ENCODE measurements at regions not wholly inside any gene's neighbourhood (a gene's known extent, or its start where the extent isn't known, plus 50 kb on each side); places are given as distances from the start of the nearest gene placed in this dataset.

DNA sequence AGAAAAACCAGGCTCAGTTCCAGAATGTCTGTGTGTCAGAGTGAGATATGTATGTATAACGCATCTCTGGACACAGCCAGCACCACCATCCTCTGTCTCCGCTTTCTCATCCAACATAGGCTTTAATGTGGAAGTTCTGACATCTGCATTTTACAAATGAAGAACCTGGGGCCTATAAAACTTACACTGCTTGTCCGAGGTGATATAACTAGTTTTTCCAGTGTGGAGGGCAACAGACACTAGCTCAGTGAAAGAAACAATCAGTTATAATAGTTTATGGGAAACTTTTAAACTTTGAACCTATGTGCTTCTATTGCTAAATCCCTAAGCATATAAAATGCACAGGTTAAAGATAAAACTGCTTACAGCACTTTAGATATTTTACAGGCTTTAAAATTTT lies 208.7 kb downstream of the CRPPA start:
- no peak for DNase-seq

DNA sequence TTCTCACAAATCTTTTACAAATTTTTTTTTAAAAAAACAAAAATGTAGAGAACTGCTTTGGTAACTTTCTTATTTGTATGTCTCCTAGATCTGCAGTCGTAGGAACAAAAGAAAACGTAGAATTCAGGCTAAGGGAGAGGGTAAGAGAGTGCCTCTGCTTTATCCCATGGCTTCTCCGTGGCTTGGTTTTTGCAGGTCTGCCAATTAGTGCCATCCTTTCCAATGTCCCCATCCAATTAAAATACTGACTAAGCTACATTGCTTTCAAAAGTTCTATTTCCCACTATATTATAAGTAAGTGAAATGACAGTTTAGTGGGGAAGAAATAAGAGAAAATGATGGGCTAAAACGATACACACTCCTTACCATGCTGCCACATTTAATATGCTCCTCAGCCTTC lies 209.3 kb downstream of the CRPPA start:
- DNase-seq = no peak

DNA sequence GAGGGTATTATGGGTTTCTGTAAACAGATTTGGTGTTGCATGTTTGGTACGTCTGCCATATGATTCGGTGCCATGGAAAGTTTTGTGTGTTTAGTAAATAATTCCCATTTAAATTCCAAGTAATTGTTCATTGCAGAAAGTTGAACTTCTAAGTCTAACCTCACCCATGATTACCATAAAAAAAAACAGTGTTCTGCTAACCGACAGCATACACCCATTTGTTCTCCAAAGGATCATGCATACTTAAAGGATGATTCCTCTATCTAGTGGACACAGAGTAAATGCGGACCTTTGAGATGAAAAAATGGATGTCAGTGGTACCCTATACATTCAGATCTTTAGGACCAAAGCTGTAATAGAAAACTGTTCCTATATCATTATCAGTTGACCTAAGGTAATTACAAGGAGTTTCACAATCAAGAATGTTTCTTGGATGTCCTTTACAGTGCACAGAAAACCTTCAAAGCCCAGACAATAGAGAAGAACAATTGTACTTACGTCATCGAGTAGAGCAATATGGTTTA lies 209.9 kb downstream of the CRPPA start:
- DNase-seq = no peak

DNA sequence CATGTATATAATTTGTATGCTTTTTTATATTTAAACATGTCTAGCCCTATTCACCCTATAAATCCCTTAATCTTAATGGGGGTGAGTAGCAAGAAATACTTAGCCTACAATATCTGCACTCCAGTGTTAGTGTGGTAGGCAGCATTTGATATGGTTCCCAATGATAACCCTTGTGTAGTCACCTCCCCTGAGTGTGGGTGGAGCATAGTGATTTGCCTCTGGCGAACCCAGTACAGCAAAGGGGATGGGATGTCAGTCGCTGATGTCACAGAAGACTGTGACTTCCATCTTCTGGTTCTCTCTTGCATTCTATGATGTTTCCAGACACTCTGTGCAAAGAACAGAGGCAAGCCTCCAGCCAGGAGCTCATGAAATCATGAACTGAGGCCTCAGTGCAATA lies 211.2 kb downstream of the CRPPA start:
- DNase-seq = no peak

- DNase-seq = no peak
Measured at GRCh38 chr7:16207321-16207720, 214.0 kb downstream of the CRPPA start.

DNA sequence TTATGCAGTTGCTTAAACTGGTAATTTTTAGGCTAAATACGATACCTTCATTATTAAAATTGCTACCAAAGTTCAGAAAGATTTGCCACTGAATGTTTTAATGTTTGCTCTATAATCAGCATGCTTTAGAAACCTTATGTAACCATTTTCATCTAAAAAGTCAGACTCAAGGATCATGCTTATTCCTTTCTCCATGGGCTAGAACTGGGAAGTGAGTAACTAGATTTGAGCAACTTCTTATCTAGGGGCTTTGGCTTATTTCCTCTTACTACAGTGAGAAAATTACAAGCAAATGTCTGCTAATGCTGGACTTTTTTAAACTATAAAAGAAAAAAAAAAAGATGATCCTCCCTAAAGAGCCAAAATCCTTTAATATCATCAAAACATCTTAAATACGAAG lies 215.9 kb downstream of the CRPPA start:
- no peak for DNase-seq

GRCh38 chr7:16204953-16205352 lies 216.4 kb downstream of the CRPPA start:
- DNase-seq = no peak

GRCh38 chr7:16203065-16203464 lies 218.3 kb downstream of the CRPPA start:
- no peak for DNase-seq

DNA sequence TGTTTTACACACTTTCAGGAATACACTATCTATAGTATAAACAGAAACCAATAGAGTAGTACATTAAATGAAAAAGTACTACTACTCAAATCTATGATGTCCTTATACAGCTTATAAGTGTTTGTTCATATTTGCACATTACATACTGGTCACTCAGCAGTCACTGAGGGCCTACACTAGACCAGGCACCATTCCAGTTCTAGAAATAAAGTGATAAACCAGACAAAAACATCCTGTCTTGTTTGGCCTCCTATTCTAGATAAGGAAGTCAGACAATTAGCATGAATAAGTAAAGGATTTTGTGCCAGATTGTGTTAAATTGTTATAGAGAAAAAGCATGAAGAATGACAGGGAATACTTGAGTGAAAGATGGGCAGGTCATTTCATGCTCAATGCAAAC lies 219.0 kb downstream of the CRPPA start:
- DNase-seq = no peak

GRCh38 chr7:16200591-16200990 lies 220.7 kb downstream of the CRPPA start:
- DNase-seq = no peak

- DNase-seq = no peak
Measured at GRCh38 chr7:16193631-16194030, 227.7 kb downstream of the CRPPA start.

DNA sequence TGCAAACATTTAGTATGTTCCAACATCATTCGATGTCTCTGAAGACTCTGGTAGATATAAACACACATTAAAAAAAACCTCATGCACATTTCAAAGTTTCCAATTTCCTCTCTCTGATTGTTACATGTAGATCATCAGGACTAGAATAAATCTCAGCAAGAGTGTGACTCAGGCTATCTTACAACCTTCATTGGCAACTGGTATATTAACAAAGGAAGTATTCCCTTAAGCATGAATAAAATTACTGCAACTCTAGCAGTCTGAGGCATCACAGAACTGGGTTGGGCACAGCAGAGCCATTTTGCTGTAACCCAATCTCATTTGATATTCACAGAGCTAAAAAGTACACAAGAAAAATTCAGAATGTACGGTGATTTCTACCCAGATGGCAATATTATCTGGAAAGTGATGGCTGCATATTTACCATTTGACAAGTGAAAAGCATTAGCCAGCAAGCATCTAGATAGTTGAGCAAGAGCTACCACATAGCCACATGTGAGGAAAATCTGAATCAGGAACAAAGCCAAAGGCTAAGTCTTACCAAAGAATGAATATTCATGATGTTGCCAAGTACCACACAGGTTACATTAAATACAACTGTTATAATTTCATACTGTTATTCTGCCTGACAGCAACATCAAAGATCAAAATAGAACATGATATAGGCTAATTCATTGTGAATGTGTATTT lies 232.2 kb downstream of the CRPPA start:
- no peak for DNase-seq

DNA sequence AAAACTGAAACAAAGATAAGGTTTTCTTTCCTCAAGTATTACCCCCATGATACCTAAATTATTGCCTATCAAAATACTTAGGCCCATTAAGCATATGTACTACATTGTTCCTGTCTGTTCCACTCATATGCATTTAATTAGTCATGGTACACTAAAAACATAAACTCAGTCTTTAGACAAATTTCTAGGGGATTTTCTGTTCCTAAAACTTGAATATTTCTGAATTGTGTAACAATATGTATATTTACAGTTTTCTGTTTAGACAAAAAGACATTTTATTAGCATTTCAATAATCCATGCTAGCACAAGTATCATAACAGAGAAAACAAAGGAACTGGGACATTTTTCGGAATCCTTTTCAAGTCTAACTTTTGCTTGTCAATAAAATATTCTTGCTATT lies 234.2 kb downstream of the CRPPA start:
- DNase-seq = no peak

- no peak for DNase-seq
Measured at GRCh38 chr7:16178585-16178984, 242.8 kb downstream of the CRPPA start.

DNA sequence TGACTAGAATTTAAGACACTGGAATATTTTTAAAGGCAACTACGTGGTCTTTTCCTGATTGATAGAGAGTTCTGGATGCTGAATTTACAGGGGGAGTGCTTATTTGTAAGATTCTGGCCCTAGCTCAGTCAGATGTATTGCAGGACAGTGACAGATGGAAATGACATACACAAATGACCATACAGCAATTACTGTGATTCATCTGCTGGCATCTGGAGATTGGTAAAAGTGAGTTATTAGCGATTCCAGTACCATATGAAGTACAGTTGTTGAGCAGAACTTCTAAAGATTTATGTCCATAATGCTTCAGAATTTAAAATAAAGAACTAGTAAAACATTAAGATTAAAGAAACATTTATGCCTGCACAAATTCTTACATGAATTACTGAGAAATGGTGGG lies 243.2 kb downstream of the CRPPA start:
- no peak for DNase-seq

- DNase-seq = no peak
Measured at GRCh38 chr7:16174253-16174652, 247.1 kb downstream of the CRPPA start.

GRCh38 chr7:16172366-16172765 lies 249.0 kb downstream of the CRPPA start:
- no peak for DNase-seq

- no peak for DNase-seq
Measured at GRCh38 chr7:16171928-16172327, 249.4 kb downstream of the CRPPA start.

- DNase-seq = no peak
Measured at GRCh38 chr7:16170671-16171070, 250.7 kb downstream of the CRPPA start.

- DNase-seq = no peak
Measured at GRCh38 chr7:16169537-16169936, 251.8 kb downstream of the CRPPA start.

DNA sequence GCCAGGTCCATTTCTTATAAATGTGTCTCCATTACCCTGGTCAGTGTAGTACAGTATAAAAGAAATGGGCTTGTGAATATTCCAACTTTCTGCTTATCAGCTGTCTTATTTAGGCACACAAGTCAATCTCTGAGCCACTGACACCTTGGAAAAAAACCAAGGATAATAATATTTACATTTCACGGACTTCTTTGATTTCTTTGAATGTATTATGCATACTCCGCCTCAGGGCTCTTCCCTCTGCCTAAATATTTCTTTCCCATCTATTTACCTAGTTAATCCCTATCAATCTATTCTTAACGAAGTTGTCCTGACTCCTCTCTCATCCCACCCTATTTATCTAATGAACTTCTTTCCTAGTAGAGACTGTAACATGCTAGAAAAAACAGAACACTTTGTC lies 253.8 kb downstream of the CRPPA start:
- no peak for DNase-seq

DNA sequence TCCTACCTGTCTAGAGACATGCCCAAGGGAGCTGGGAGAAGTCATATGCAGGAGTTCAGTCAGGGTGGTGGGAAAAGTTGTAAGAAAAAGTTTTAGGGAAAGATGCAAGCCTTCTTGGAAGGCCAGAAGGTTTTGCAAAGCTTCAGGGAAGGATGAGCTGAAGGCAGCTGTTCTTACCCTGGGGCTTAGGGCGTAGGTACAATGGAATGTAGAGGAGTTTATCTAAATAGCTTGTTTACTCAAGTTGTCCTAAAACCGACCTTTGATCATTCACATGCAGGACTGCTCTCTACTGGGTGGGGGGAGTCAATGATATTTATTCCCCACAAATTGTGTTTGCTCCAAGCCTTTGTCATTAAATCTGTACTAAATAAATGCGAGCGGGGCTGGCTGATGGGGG lies 277.0 kb downstream of the CRPPA start:
- DNase-seq = no peak

- DNase-seq = no peak
Measured at GRCh38 chr7:16137944-16138343, 283.4 kb downstream of the CRPPA start.

DNA sequence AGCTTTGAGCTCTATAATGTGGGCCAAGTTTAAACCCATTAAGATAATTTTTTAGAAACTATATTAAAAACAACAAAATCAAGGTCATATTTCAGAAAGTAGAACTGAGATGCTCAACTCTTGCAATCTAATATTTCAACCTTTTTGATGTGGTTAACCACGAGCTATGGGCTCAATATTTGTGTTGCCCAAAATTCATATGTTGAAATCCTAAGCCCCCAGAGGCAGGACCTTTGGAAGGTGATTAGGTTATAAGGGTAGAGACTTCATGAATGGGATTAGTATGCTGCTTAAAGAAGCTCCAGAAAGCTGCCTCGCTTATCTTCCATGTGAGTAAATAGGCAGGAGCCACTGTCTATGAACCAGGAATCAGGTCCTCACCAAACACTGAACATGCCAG lies 284.4 kb downstream of the CRPPA start:
- DNase-seq = no peak

- DNase-seq = no peak
Measured at GRCh38 chr7:16135658-16136057, 285.7 kb downstream of the CRPPA start.
